GM08714 (cell line): ENCODE measurements at regions not wholly inside any gene's neighbourhood (a gene's known extent, or its start where the extent isn't known, plus 50 kb on each side); places are given as distances from the start of the nearest gene placed in this dataset.
"Not testable (repeated sequence)": the region's sequence is repeated elsewhere in the genome, so short reads cannot be mapped to it uniquely, and the experiment has no call there.

Source experiments
- H3K4me3 ChIP-seq: fragments of 200-500 bp; sonication (Bioruptor generic); 2 replicates; pipeline ENCODE4 v1.5.1; 2014; ENCODE audit warnings: mild to moderate bottlenecking, low read length, inconsistent platforms
- ZNF274 ChIP-seq: IDR thresholded peaks from 2 replicates; pipeline ENCODE4 v1.6.1; 2012; ENCODE audit warnings: mild to moderate bottlenecking, low read depth, low read length

DNA sequence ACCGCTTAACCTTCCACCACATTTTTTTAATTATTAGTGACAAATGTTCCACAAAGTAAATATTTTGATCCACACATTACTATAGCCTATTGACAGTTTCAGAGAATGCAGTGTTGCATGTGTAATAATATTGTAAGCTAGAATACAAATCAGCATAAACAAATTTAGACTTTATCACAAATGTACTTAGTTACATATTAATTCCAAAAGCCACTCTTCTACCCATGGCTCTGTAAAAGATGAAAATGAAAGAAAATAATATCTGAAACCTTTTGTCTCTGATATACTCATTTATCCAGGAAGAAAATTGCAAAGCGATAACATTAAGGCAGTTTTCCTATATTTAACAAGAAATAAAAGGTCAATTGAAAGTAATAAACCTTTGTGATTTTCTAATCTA lies 954.0 kb upstream of the MAN1A1 start:
- H3K4me3 ChIP-seq: no peak overlapping the region
- TF ChIP-seq ZNF274: no peak

DNA sequence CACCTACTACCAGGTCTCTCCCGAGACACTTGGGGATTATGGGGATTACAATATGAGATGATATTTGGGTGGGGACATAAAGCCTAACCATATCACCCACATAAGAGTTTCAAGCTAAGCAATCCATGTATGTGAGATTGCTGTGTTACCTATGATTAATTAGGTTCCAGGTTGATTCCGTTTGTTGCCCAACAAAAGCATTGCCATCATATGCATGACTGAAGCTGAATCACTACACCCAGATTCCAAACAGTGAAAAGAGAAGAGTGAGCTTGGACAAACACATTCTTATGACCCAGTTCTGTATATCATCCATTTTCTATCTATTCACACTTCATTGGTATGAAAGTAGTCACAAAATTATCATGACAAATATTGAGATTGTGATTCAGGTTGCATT lies 952.5 kb upstream of the MAN1A1 start:
- no peak for TF ChIP-seq ZNF274
- H3K4me3 ChIP-seq: no peak overlapping the region

DNA sequence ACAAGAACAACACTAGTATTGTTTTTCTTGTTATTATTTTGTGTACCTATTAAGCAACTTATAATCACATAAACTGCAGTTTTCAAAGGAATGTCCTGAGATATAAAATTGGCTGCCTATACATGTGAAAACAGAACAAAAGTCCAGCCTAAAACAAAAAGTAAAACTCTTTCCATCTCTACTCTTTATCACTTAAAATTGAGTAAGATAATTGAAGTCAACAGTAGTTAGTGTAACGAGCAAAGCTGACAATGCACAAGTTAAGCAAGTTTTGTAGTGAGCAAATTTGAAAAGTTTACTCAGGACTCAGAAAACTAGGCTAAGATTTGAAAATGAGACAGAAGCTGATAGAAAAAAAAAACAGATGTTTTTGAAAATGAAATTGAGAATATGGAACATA lies 941.4 kb upstream of the MAN1A1 start:
- TF ChIP-seq ZNF274: no peak
- no peak overlapping the region for H3K4me3 ChIP-seq

DNA sequence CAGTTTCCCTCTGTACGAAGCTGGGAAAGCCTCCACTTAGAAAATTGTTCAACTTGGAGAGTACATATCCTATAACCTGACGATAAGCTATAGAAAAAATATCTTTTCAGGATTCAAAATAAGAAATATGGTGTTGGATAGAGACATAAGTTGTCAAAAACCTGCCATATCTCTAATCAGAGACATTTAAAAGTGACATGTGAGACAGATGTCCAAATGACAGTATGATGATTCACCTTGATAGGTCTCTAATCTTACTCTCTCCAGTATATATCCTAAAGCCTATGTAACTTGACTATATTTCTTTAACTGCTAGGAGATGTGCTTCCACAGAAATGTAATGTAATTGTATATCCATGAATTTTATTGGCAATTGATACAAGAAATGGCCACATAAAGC lies 932.4 kb upstream of the MAN1A1 start:
- H3K4me3 ChIP-seq: no peak overlapping the region
- TF ChIP-seq ZNF274: no peak

DNA sequence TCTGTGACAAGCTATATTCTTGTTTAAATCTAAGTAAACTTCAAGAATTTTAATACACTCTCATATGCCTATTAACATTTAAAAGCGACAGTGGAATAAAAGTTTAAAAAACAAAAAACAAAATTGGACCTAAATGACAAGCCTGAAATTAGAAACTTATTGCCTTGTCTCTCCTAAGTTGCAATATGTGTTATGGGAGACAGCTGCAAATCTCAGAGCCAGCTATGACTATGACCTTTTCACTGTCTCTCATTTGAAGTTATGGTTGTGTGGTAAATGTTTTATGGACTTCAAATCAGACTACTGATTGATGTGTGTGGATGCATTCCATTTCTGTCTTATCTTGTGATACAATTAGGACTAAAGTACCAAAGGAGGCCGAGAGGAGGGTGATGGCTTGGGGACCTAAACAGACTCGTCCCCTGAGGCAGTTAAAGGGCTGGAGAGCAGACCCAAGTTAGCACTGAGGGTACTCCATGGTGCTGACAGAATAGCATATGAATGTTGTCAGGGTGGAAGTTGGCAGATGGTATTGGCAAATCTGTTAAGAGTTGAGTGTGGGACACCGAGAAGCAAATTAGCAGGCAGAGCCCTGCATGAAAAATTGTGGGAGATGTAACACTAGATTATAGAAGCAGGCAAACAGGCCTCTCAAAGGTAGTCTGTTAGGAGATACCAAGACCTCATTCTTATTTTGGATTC lies 930.1 kb upstream of the MAN1A1 start:
- TF ChIP-seq ZNF274: no peak
- no peak overlapping the region for H3K4me3 ChIP-seq

DNA sequence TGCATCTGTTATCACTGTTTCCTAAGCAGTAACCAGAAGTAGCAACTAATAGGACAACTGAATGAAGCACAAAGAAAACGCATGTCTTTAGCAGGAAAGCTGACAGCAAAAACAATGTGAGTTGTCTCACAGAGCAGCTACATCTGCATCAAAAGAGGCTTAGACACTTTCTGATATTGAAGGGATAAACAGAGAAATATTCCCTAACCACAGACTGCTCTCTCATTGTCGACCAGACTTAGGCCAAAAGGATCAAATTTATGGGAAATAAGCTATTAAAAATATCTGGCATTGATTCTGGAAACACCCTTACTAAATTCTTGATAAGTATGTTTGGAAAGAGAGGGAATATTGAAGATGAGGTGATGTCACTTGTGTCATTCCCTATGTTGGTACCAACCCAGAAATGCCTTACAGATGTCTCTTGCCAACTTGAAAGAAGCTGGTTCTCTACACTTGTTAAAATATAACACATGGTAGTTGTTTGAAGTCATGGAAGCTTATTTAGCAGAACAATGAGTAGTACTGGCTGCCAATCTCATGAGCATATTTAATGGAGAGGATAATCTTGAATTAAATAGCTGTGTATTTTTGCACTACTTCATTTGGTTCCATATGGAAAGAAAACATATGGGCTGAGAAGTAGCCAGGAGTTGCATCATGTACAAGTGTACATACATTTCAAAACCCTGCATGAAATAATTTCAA lies 929.3 kb upstream of the MAN1A1 start:
- no peak overlapping the region for H3K4me3 ChIP-seq
- TF ChIP-seq ZNF274: no peak

DNA sequence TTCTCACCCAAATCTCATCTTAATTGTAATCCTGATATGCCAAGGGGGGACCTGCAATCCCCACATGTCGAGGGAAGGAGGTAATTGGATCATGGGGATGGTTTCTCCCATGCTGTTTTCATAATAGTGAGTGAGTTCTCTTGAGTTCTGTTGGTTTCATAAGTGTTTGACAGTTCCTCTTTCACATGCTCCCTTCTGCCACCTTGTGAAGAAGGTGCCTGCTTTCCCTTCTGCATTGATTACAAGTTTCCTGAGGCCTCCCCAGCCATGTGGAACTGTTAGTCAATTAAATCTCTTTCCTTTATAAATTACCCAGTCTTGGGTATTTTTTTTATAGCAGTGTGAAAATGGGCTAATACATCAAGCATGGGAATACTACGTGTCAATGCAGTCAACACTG lies 925.0 kb upstream of the MAN1A1 start:
- H3K4me3 ChIP-seq: no peak overlapping the region
- TF ChIP-seq ZNF274: no peak

DNA sequence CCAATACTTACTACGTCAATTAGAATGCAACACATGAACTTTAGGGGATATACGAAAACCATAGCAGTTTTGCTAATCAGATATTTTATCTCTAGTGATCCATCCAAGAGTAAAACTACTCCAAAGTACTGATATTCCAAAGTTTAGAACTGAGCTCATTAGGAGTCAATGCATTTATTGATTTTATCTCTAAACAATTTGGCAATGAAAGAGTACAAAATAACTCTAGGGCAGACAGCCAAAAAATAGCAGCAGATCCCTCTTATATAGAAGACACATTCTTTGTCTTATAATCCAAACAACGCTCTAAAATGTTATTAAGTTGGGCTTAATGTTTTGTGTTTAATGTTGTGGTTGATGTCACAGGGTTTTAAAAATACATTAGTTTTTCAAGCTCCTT lies 923.9 kb upstream of the MAN1A1 start:
- no peak overlapping the region for H3K4me3 ChIP-seq
- no peak for TF ChIP-seq ZNF274

DNA sequence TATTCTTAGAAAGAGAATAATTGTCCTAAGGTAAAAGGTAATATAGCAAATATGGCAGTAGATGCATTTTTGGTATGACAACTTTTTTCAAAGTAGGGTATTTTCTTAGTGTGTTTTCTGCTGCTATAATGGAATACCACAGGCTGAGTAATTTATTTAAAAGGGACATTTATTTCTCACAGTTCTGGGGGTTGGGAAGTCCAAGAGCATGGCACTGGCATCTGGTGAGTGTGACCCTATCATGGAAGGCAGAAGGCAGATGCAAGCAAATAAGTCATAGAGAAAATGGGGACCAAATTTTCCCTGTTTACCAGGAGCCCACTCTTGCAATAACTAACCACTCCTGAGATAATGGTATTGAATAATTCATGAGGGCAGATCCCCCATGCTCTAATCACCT lies 922.5 kb upstream of the MAN1A1 start:
- no peak overlapping the region for H3K4me3 ChIP-seq
- TF ChIP-seq ZNF274: no peak

DNA sequence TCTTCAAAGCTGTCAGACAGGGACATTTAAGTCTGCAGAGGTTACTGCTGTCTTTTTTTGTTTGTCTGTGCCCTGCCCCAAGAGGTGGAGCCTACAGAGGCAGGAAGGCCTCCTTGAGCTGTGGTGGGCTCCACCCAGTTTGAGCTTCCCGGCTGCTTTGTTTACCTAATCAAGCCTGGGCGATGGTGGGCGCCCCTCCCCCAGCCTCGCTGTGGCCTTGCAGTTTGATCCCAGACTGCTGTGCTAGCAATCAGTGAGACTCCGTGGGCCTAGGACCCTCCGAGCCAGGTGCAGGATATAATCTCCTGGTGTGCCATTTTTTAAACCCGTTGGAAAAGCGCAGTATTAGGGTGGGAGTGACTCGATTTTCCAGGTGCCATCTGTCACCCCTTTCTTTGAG lies 918.7 kb upstream of the MAN1A1 start:
- H3K4me3 ChIP-seq: not testable (repeated sequence)

DNA sequence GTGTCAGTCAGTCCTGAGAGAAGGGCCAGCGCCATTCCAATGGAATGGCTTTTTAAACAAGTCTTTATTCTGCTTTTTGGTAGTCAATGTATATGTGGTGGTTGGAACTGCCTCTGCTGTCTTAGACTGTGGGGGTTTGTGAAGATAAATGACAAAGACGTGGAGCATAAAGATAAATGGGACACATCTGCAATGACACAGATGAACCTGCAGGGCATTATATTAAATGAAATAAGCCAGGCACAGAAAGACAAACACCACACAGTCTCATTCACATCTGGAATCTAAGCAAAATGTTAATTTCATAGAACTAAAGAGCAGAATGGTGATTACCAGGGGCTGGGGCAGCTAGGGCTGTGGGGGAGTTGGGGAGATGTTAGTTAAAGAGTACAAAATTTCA lies 912.8 kb upstream of the MAN1A1 start:
- no peak overlapping the region for H3K4me3 ChIP-seq
- TF ChIP-seq ZNF274: no peak

DNA sequence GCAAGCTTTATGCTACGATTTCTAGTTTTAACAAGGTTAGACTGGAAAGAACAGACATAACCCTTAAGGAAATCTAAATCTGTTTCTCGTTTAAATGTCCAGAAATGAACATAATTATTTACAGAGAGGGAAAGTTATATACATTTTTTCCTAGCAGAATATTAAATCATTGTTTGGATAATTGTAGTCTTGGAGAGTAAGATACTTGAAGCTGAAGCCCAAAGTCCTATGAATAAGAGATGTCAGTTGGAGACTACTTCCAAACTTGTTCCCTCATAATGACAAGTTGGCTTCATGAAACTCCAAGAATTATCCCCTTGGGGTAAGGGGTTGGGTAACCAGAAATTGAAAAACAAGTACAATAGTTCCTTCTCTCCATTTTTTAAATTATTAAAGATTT lies 911.1 kb upstream of the MAN1A1 start:
- TF ChIP-seq ZNF274: no peak
- H3K4me3 ChIP-seq: no peak overlapping the region

DNA sequence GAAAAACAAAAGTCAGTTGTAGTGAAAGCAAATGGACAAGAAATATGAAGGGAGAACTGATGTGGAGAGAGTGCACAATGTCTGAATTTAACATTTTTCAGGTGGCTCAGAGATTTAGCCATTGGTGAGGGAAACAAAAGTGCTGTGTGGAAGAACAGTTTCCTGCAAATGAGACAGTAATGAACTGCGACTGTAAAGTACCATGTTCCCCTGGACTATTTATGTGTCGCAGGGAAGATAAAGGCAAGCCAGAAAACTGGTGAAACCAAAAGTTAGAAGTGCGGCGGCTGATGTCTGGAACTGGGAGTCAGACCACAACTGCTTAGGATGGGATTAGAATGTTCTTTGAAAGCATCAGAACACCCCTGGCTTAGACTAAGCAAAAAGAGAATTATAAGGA lies 905.1 kb upstream of the MAN1A1 start:
- H3K4me3 ChIP-seq: no peak overlapping the region
- no peak for TF ChIP-seq ZNF274

DNA sequence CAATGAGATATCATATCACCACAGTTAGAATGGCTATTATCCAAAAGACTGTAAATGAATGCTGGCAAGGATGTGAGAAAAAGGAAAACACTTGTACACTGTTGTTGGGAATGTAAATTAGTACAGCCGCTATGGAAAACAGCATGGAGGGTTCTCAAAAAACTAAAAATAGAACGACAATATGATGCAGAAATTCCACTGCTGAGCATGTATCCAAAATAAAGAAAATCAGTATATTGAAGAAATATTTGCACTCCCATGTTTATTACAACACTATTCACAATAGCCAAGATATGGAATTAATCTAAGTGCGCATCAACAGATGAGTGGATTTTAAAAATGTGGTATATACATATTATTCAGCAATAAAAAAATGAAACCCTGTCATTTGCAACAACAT lies 898.9 kb upstream of the MAN1A1 start:
- H3K4me3 ChIP-seq: no peak overlapping the region
- no peak for TF ChIP-seq ZNF274

DNA sequence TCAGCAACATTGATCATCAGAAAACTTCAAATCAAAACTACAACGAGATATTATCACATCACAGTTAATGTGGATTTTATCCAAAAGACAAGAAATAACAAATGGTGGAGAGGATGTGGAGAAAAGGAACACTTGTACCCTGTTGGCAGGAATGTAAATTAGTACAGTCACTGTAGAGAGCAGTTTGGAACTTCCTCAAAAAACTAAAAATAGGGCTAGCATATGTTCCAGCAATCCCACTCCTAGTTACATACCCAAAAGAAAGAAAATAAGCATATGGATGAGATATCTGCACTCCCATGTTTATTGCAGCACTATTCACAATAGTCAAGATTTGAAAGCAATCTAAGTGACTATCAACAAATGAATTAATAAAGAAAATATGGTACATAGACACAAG lies 887.7 kb upstream of the MAN1A1 start:
- no peak for TF ChIP-seq ZNF274
- no peak overlapping the region for H3K4me3 ChIP-seq

DNA sequence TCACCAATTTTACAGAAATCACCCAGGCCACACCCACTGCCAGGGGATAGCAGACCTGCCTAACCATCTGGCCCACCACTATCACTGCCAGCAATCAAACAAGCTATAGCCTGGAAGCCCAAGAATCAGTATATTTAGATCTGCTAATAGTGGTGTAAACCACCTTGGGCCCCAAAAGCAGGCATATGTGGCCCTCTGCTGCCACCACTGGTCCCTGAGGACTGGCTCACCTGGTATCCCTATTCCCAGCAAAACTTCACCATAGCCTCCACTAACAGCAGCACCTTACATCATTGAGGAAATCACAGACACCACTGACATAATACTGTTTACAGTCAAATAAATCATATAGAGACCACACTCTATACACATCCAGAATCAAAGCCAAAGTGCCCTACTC lies 880.4 kb upstream of the MAN1A1 start:
- no peak overlapping the region for H3K4me3 ChIP-seq
- no peak for TF ChIP-seq ZNF274
